Right lobe of liver (tissue), 6 donors: ENCODE measurements at regions not wholly inside any gene's neighbourhood (a gene's known extent, or its start where the extent isn't known, plus 50 kb on each side); places are given as distances from the start of the nearest gene placed in this dataset.

Experiments used
- ATAC-seq, 4 donors: fragments of 200-7000 bp; cut with Tn5 transposase; one replicate each; pipeline ENCODE4 v1.9.1; 2020; ENCODE audit warnings: mild to moderate bottlenecking in 4 of 4, moderate library complexity in 4 of 4
- DNase-seq, 3 donors: peaks; one replicate each; pipeline ENCODE4 v3.0.0-alpha.2; 2020
- H3K27ac ChIP-seq, 3 donors: fragments of 200-600 bp; one replicate each; pipeline ENCODE4 v1.8.0; 2022
- H3K27me3 ChIP-seq, 2 donors: fragments of 200-600 bp; one replicate each; pipeline ENCODE4 v1.8.0; 2022
- H3K36me3 ChIP-seq, 4 donors: fragments of 200-600 bp; sonication (generic) in 1 of 4; one replicate each; pipeline versions ENCODE4 v1.5.1 to v1.8.0; 2017 to 2022; ENCODE audit warnings: control low read depth in 1 of 4
- H3K4me1 ChIP-seq, 4 donors: fragments of 200-600 bp; sonication (generic) in 1 of 4; one replicate each; pipeline versions ENCODE4 v1.5.1 to v1.8.0; 2017 to 2022; ENCODE audit warnings: control low read depth in 1 of 4
- H3K4me3 ChIP-seq, 3 donors: fragments of 200-600 bp; one replicate each; pipeline ENCODE4 v1.8.0; 2022
- H3K9me3 ChIP-seq, 4 donors: fragments of 200-600 bp; sonication (generic) in 1 of 4; one replicate each; pipeline versions ENCODE4 v1.5.1 to v1.8.0; 2017 to 2022; ENCODE audit warnings: control low read depth in 1 of 4
- CTCF ChIP-seq, 4 donors: fragments of 200-600 bp in 3 of 4; fragments of 450-650 bp in 1 of 4; IDR thresholded peaks; one replicate each; pipeline versions ENCODE4 v1.5.1 to v1.8.0; 2016 to 2022; ENCODE audit warnings: antibody characterized with exemption in 4 of 4, mild to moderate bottlenecking in 2 of 4
- POLR2A ChIP-seq: fragments of 450-650 bp; IDR thresholded peaks from one replicate; pipeline ENCODE4 v1.6.1; 2017; ENCODE audit warnings: antibody characterized with exemption, mild to moderate bottlenecking
- WGBS: methylation state at CpG from one replicate; pipeline ENCODE4 v1.1.6; 2018; ENCODE audit warnings: low coverage, low lambda C conversion rate; ENCODE audit not compliant: insufficient coverage; ENCODE audit errors: missing lambda C conversion rate; 5-methylcytosine and 5-hydroxymethylcytosine counted together
- intact Hi-C, 2 donors: fragments of 100-400 bp; cut with DNase I; formaldehyde crosslinking; loops; one replicate each; pipeline versions ENCODE4 v1.11.2 to v1.14.1; 2022
- donor health status: DM: no; HTN: yes; CAD: no.
- donor health status: DM: no; HTN: no; CAD: no.
- donor health status: DM: no; HTN: no; CAD: no.
- donor health status: DM: no; HTN: yes; CAD: no.
- donor health status: DM: no; HTN: yes; CAD: no.

GRCh38 chr7:106783286-106783685, 81.8 kb upstream of the PIK3CG start:
- 42% methylated on average over 1 of the region's 1 CpG for WGBS
- Histone ChIP-seq H3K4me1 (no peaks in the 10 kb centered on the region), H3K9me3 (no peaks in the 10 kb centered on the region), H3K36me3 (no peaks in the 10 kb centered on the region), H3K27me3 (no peaks in the 10 kb centered on the region), H3K4me3 (no peak overlapping the region), H3K27ac (no peak overlapping the region)
- intact Hi-C loops, result no loop called here
- ATAC-seq (no peak), DNase-seq (no peak)
- no peak for TF ChIP-seq POLR2A
- no peak for TF ChIP-seq CTCF (IDR thresholded peaks at IDR 0.05)

GRCh38 chr7:106788637-106789036, 76.4 kb upstream of the PIK3CG start:
- TF ChIP-seq POLR2A (no peak), CTCF (IDR thresholded peaks at IDR 0.05) (no peak)
- Histone ChIP-seq H3K36me3 (no peaks in the 10 kb centered on the region), H3K4me3 (no peak overlapping the region), H3K27ac (no peak overlapping the region), H3K27me3 (no peaks in the 10 kb centered on the region), H3K9me3 (no peaks in the 10 kb centered on the region), H3K4me1 (no peaks in the 10 kb centered on the region)
- no peak for DNase-seq
- 100% methylated on average over 1 of the region's 1 CpG for WGBS
- no peak for ATAC-seq
- intact Hi-C loops, result no loop called here

- 44% methylated on average over 4 of the region's 4 CpGs for WGBS
- no peak for DNase-seq
- intact Hi-C loops, result loop anchor here (10.0 kb wide), 2 partner anchors 353 to 363 kb away; no protein-coding TSS in a partner anchor
- TF ChIP-seq POLR2A, result no peak
- TF ChIP-seq CTCF (IDR thresholded peaks at IDR 0.05), result no peak
- no peaks in the 10 kb centered on the region for H3K36me3 ChIP-seq
- H3K27me3 ChIP-seq, result no peaks in the 10 kb centered on the region
- H3K9me3 ChIP-seq, result no peaks in the 10 kb centered on the region
- H3K27ac ChIP-seq, result no peak overlapping the region
- no peak overlapping the region for H3K4me3 ChIP-seq
- no peak for ATAC-seq
- no peaks in the 10 kb centered on the region for H3K4me1 ChIP-seq
Observed at GRCh38 chr7:106791526-106791925, 73.6 kb upstream of the PIK3CG start.

- WGBS, result 44% methylated on average over 8 of the region's 8 CpGs
- Histone ChIP-seq H3K27me3 (no peaks in the 10 kb centered on the region), H3K4me3 (no peak overlapping the region), H3K27ac (no peak overlapping the region), H3K4me1 (no peaks in the 10 kb centered on the region), H3K36me3 (no peaks in the 10 kb centered on the region), H3K9me3 (no peaks in the 10 kb centered on the region)
- DNase-seq, result no peak
- no peak for ATAC-seq
- TF ChIP-seq POLR2A, result no peak
- TF ChIP-seq CTCF (IDR thresholded peaks at IDR 0.05), result no peak
- intact Hi-C loops, result loop anchor here (10.0 kb wide), 2 partner anchors 352 to 362 kb away; no protein-coding TSS in a partner anchor
Observed at GRCh38 chr7:106792233-106792926, 72.7 kb upstream of the PIK3CG start.
